DMS153 treated with DMSO at 0.1 percent for 48 hours (cell line): ENCODE measurements at regions not wholly inside any gene's neighbourhood (a gene's known extent, or its start where the extent isn't known, plus 50 kb on each side); places are given as distances from the start of the nearest gene placed in this dataset.
A peak's percentile ranks its signal among the peaks of the same experiment; 100 is the strongest.

ENCODE experiments used
- DNase-seq: peaks from one replicate; lab custom pipeline; 2025; ENCODE audit not compliant: unreplicated experiment; lab: John Stamatoyannopoulos, UW

DNA sequence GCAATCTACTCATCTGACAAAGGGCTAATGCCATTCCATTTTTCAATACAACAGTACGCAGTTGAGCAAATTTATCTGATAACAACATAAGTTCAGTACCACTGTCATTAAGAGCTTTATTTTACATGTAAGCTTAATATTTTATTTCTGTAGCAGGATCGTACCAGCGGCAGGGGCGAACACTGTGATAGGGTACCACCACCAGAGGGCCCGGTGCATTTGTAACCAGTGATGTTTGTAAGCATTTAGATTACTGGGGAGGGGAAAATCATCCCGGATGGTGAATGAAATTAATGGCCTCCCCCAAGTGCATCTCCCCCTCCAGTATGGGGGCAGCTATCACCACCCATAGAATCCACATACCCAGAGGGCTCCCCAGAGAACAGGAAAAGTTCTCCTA, 179.0 kb downstream of the ADGRA3 start:
- no peak for DNase-seq

DNA sequence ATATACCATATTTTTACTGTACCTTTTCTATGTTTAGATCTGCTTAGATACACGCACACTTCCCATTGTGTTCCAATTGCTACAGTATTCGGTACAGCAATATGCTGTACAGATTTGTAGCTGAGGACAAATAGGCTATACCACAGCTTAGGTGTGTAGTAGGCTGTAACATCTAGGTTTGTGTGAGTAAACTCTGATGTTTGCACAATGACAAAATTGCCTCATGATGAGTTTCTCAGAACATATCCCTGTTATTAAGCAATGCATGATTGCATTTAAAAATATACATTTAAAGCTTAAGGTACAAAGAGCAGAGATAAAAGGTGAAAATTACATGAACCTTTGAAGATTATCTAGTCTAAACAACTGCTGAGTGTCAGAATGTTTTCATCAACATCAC, 181.7 kb downstream of the ADGRA3 start:
- DNase-seq: no peak

DNA sequence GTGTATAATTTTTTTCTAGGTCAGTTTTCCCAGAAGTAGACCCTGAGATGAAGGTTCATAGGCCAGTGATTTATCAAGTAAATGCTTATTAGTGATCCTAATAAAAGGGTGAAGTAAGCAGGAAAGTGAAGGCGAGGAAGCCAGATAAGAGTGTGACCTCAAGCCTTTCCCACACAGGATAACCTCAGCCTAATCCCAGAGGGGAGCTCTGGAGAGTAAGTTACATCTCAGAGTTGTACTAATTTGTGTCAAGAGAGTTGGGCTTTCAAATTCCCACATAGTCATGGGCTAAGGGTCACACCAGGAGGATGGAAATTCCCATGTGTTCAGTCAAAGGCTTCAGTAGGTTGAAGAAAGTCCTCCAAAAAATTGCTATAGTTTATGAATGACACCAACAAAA, 191.4 kb downstream of the ADGRA3 start:
- DNase-seq: no peak

DNA sequence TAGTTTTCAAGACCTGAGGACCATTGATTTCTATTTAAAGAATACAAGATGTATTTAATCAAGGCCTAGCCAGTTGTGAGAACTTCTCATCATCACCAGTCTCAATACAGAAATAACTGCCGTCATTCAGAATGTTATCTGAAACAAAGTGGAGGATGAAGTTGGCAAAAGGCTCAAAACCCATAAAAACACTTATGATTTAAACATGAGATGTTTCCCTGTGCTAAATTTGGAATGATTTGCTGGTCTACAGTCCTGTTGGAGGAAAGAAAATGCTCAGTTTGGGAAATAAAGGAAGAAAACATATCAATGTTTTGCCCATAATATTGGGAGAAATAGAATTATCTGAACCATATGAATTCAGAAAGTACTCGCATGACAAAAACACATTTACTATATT, 192.2 kb downstream of the ADGRA3 start:
- DNase-seq: no peak

DNA sequence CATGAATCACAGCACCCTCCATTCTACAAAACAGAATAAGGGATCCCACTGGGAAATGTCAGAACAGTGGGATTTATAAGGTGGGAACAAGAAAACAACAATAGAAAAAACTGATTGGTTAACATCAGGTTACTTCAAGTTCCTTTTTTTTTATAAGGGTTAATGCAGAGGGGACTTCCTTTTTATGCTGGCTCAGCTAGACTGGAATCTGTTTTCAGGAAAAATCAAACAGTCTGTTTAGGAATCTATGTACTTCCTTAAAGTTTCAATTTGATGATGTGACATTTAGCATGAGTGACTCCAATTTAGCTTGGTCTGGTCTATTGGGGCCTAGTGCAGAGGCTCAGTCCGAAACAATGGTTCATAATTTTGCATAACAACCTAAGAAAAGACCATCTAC, 192.9 kb downstream of the ADGRA3 start:
- DNase-seq: no peak

DNA sequence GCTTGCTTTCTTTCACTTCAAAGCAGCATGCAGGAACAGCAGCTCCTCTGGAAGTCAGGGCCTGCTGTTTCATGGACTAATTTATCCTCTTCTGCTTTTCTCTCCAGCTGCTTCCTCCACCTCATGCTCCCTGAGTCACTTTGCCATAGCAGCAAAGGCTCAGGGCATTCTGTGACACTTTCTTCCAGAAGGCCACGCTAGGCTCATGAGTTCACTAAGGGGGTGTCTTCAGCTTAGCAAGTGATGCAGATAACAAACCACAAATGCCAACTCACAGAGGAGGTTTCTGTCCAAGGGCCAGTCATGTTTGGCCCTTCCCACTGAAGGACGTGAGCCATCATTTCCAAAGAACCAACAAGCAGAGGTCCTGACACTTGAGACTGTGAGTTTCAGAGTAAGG, 200.2 kb downstream of the ADGRA3 start:
- DNase-seq: no peak

DNA sequence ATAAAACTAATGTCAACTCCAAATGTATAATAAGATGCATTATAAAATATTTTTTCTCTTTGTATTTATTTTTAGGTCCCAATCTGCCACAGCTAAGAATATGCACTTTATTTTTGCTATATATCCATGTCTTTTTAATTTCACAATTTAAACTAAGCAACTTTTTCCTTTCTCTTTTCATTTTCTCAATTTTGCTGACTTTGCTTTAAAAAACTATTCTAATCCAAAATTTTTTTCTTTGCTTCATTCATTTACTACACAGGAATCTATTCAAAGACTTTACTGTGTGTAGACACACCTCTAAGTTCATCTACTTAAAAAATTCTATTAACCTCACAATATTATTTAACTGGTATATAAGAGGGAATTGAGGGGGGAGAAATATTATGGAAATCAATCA, 201.9 kb downstream of the ADGRA3 start:
- DNase-seq: no peak

DNA sequence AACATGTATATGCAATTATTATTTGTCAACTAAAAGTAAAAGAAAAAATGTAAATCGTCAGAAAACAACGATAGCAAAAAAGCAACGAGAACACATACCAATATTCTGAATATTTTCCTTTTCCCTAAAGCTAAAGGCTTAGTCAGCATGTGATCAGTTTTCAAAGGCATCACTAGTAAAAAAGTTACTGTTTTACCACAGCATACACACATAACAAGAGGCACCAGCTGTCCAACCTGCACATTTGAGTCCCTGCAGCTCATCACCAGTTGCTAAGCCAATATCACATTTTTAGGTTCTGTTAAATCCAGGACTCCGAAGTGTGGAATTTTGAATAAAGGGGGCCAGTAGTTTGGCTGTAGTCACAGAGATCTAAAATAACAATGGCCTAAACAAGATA, 203.8 kb downstream of the ADGRA3 start:
- no peak for DNase-seq

DNA sequence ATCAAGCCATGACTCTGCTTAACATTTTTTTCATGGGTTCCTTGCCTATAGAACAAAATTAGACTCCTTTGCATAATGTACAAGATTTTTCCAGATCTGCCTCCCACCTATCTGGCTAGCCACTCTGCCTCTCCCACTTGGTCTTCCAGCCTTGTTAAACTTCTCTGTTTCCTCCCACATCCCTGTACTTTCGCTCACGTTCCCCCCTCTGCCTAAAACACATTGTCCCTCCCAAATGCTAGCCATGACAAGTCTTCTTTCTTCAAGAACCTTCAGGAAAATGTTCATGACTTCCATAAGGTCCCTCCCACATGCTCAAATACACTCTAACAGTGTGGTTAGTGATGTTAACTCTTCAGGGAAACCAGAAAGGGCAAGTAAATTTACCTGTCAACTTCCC, 214.6 kb downstream of the ADGRA3 start:
- no peak for DNase-seq

DNA sequence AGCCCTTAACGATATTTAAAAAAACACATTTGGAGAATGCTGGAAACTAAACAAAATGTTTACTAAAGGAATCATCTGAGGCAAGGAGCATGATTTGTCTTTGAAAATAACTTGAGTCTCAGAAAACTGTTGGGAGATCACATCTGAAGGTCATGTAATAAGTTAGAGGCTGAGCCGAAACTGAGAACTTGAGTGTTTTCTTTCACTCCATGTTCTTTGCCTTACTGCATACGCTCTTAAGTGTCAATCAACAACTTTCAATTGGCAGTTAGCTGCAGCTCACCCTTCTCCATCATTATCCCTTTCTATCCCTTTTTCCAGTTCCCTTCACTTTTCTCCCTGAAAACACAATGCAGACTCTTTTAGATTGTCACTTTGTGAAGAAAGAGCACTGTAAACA, 216.2 kb downstream of the ADGRA3 start:
- no peak for DNase-seq

DNA sequence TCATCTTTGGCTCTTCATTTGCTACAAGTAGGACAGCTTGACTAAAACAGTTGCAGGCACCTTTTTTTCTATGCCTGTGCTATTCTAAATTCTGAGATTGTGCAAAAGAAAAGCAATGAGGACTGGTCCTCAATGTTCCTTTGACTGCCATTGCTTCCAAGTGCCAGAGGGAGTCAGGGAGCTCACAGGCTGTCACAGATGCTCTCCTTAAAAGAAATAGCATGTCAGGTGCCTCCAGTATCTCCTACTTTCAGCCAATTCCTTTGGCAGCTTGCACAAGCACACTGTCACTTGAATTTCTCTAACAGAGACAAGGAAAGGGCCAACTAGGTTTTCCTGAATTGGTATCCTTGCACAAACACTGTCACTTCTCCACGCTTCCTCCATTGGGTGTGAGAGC, 228.2 kb downstream of the ADGRA3 start:
- DNase-seq: no peak

DNA sequence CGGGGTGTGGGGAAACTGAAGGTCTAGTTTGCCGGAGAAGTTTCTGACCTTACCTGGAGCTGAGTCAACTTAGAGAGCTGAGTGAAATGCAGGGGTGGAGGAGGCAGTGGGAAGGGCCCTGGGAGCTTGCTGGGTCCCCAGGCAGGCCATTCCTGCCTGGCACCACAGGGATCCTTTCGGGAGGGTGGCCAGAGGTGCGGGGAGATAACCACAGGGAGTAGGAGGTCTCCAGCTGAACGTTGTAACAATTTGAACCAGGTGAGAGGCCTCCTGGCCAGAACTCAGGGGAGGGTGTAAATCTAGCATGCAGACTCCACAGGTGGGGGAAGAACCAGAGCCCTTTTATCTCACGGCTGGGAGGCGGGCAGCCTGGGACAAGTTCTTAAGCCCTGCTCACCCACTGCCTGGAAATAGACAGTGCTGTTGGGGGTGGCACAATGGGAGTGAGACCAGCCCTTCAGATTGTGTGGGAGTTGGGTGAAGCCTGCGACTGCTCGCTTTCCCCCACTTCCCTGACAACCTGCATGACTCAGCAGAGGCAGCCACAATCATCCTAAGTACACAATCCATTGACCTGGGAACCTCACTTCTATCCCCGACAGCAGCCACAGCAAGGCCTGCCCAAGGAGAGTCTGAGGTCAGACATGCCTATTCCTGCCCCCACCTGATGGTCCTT, 247.4 kb downstream of the ADGRA3 start:
- no peak for DNase-seq

DNA sequence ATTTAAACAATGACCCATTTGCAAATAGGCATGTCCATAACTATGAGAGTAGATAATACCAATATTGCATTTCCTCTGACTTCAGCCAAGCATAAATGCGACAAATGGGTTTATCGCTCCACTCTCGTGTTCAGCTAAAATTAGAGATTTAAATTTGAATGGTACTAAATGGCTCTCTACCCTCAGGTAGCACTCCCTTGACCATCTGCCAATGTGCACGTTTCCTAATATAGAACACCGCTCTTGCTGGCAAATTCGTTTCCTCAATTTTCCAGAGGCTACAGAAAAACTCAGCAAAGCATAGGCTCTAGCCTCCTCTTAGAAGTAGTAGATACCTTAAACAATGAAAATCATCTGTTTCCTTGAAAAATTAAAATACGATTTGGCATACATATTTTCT, 251.6 kb downstream of the ADGRA3 start:
- DNase-seq: no peak

DNA sequence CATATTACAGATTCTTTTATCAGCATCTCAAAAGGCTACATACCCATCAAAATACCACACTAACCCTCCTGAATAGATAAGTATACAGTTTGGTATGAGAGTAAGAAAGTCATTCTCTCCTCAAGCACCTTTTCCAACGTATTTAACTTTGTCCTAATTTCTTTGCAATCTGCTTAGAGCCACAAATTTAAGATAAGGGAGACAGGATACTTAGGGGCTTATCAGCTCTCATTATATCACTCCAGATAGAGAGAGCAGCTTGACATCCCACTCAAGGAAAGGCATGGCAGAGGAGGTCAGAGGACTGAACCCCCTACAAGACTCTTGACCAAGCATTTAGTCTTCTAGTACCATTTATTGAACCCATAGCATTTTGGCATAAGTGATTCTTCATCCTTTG, 262.4 kb downstream of the ADGRA3 start:
- no peak for DNase-seq

DNA sequence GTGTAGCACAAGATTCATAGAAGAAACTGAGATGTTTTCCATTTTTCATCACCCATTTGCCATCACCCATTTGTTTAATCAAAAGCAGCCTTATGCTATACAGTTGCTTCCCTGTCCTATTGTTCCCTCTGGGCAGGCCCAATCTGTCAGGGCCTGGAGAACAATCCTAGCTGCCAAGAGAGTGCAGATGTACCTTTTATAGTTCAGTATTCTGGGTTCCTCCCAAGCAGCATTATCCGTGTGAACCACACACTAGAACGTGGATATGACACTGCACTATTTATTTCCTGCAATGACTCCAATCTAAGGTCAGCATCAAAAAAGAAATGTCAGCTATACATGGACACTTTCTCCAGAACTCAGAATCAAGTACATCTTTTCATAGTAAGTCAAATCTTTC, 269.0 kb downstream of the ADGRA3 start:
- DNase-seq: no peak

DNA sequence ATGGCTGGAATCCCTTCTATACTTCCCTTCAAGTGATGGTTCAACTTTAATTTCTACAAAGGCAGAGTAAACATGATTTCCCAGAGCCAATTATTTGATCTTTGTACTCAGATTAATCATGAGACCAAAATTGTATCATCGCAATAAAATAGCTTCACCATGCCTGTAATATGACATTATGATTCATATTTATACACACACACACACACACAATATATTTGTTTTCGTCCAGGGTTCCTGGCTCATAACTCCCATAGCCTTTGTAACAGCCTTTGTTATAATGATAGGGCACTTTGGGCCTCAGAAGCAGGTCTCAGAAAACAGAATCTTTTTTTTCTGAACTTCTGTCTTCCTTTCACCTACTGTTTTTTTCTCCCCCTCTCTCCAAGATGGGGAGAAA, 270.6 kb downstream of the ADGRA3 start:
- no peak for DNase-seq

DNA sequence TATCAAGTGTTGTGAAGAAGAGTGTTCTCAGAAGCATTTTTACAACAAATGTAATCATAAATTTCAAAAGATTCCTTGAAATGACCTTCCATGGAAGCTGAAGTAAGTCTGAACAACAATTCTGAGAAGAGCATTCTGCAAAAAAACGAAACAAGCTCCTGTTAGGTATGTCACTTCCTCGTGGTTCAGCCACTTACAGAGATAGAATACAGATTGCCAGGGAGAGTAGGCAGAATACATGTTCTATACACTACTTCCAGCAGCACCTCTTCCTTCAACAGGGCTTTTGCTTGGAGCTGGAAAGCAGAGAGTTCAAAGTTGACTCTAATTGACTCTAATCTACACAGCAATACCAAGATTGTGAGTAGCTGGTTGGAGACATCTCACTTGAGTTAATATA, 274.5 kb downstream of the ADGRA3 start:
- DNase-seq: no peak

DNA sequence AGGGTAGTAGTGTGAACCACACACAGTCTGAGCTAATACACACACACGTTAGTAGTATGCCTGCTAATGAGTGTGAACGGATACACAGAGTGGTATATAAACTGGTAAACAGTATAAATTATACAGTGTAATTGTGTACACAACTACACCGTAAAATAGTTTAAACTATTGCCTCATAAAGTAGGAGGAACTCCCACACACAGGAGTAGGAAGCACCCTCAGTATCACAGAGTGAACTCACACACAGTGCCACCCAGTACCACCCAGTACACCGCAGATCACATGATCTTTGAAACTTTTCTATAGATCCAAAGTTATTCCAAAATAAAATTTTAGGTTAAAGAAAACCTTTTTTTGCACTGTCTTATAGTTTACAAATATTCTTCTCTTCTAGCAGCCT, 275.1 kb downstream of the ADGRA3 start:
- DNase-seq: no peak

DNA sequence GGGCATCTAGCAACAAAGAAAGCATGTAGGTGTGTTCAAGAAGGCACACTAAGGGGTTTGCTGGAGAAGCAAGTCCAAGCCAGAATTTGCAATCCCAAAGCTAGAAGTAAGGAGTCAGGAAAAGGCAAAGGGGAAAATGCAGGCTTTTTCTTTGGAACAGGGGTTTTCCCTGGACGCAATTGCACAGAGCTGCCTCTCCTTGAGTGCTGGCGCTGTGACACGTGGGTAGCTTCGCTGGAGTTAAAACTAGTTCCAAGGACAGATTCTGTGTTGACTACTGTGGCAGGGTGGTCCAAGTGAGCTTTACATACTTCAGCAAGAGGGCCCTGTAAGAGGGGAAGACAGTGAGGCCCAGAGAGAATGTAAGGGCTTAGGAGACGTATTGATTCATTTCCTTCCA, 277.1 kb downstream of the ADGRA3 start:
- no peak for DNase-seq

DNA sequence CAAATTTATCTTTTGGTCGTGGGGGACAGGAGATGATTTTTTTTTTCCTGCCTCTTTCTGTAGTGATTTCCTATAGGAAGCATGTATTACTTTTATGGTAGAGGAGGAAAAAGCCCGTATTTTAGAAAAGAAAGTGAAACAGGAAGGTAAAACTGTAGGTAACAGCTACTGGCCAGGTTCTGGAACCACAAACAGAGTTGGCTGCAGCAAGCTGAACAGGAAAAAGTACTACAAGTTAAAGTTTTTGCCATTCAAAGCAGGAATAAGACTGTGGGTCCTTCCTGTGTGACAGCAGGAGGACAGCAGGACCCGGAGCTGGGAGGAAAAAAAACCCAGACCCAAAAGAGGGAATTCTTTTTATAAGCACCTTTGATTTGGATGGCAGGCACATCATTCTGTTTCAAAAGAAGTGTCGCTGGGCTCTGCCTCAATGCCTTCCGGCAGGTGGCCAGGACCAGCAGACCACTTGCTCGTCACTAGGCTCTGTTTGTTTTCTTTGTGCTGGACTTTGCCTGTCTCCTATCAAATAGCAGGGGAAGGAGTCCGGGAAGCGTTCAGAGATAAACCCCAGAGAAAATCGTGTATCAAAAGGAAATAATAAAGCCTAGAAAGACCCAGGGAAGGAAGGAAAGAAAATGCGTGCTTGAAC, 277.9 kb downstream of the ADGRA3 start:
- DNase-seq: no peak

DNA sequence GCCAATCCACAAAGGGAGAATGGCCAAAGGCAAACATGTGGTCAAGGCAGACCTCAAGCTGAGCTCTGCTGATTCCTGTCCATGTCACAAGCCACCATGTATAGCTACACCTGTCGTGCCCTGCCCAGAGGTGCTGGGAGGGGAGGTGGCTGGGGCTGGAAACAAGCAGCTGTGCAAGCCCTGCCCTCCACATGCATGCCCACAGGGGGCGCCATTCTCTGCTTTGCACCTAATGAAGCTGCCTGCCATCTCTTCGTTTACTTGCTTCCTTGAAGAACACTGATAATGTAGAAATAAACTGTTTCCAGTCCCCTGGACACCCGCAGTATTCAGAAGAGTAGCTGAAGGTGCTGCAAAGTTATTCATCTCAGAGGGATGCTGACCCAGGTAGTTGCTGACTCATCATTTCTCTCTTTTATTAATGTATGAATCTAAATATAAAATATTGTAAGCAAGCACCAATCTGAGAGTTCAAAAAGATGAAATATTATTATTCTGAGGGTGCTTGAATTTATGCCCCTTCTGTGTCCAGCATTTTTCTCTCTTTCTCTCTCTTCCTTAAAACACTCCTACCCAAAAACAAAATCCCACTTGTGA, 278.6 kb downstream of the ADGRA3 start:
- peak; percentile 58 for DNase-seq

DNA sequence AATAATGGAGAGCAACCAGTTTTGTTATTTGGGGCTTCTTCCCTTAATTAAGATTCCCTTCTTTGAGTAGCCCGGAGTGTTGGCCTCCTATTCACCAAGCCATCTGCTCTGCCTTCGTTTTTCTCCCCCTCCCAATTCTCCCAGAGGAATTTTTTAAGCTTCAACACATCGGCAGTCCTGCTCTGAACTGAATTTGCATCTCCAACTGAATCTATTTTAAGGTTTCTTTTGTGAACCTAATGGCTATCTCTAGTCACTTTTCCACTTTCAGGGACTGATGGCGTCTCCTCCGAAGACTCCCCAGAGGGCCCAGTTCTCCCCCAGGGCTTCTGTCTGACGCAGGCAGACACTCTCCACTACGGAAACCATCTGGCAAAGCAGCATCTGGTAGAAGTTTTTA, 280.2 kb downstream of the ADGRA3 start:
- DNase-seq: no peak

DNA sequence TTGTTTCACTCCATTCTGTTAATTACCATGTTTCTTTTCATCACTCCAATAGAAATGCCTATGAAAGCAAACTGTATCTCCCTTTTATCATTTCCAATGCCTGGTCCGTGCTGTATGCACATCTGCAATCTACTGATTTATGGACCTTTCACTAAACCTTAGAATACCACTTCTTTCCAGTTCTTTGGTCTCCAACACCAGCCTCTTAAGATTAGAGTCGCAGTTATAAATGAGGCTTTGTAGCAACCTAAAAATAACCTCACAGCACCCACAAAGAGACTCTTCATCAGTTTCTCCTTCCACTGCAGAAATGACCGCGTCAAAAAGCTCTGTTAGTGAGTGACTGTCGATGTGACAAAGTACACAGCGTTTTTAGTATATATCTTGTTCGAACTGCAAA, 282.6 kb downstream of the ADGRA3 start:
- DNase-seq: no peak
